HEK293 (cell line): ENCODE measurements at regions not wholly inside any gene's neighbourhood (a gene's known extent, or its start where the extent isn't known, plus 50 kb on each side); places are given as distances from the start of the nearest gene placed in this dataset.

ENCODE experiments used
- TF ChIP-seq, protein P1 (sequence below): fragments of 450-650 bp; formaldehyde crosslinking; IDR thresholded peaks from 2 replicates; pipeline ENCODE4 v1.5.1; 2016; ENCODE audit warnings: missing biosample characterization, missing genetic modification characterization
- TF ChIP-seq, protein P2 (sequence below): fragments of 450-650 bp; IDR thresholded peaks from 2 replicates; pipeline ENCODE4 v1.5.1; 2018; ENCODE audit warnings: missing biosample characterization, missing genetic modification characterization
- TF ChIP-seq, protein P3 (sequence below): fragments of 450-650 bp; formaldehyde crosslinking; IDR thresholded peaks from 2 replicates; pipeline ENCODE4 v1.5.1; 2016; ENCODE audit warnings: missing biosample characterization, missing genetic modification characterization, borderline replicate concordance

DNA sequence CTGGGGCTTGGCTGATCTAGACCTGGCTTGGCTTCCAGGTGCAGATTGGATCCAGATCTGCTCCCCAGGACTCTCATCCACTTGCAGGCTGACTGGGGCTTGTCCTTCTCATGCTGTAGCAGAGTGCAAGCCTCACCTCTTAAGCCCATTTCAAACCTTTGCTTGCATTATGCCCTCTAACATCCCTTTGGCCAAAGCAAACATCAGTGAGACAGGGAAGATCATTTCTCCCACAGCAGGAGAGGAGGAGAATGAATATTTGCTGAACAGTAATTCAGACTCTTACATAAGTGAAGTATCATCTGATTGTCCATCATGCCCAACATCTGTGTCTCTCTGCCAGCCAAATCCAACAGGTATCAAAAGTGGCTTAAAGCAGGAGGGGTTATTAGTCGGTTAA, 194.9 kb downstream of the C9orf152 start:
- TF ChIP-seq, protein P1, sequence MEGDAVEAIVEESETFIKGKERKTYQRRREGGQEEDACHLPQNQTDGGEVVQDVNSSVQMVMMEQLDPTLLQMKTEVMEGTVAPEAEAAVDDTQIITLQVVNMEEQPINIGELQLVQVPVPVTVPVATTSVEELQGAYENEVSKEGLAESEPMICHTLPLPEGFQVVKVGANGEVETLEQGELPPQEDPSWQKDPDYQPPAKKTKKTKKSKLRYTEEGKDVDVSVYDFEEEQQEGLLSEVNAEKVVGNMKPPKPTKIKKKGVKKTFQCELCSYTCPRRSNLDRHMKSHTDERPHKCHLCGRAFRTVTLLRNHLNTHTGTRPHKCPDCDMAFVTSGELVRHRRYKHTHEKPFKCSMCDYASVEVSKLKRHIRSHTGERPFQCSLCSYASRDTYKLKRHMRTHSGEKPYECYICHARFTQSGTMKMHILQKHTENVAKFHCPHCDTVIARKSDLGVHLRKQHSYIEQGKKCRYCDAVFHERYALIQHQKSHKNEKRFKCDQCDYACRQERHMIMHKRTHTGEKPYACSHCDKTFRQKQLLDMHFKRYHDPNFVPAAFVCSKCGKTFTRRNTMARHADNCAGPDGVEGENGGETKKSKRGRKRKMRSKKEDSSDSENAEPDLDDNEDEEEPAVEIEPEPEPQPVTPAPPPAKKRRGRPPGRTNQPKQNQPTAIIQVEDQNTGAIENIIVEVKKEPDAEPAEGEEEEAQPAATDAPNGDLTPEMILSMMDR (tag by site-specific recombination), result no peak
- TF ChIP-seq, protein P2, sequence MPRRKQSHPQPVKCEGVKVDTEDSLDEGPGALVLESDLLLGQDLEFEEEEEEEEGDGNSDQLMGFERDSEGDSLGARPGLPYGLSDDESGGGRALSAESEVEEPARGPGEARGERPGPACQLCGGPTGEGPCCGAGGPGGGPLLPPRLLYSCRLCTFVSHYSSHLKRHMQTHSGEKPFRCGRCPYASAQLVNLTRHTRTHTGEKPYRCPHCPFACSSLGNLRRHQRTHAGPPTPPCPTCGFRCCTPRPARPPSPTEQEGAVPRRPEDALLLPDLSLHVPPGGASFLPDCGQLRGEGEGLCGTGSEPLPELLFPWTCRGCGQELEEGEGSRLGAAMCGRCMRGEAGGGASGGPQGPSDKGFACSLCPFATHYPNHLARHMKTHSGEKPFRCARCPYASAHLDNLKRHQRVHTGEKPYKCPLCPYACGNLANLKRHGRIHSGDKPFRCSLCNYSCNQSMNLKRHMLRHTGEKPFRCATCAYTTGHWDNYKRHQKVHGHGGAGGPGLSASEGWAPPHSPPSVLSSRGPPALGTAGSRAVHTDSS (tag by site-specific recombination), result no peak
- TF ChIP-seq, protein P3, sequence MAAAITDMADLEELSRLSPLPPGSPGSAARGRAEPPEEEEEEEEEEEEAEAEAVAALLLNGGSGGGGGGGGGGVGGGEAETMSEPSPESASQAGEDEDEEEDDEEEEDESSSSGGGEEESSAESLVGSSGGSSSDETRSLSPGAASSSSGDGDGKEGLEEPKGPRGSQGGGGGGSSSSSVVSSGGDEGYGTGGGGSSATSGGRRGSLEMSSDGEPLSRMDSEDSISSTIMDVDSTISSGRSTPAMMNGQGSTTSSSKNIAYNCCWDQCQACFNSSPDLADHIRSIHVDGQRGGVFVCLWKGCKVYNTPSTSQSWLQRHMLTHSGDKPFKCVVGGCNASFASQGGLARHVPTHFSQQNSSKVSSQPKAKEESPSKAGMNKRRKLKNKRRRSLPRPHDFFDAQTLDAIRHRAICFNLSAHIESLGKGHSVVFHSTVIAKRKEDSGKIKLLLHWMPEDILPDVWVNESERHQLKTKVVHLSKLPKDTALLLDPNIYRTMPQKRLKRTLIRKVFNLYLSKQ, result no peak
